ENCODE measurements at regions not wholly inside any gene's neighbourhood (a gene's known extent, or its start where the extent isn't known, plus 50 kb on each side); places are given as distances from the start of the nearest gene placed in this dataset.

DNA sequence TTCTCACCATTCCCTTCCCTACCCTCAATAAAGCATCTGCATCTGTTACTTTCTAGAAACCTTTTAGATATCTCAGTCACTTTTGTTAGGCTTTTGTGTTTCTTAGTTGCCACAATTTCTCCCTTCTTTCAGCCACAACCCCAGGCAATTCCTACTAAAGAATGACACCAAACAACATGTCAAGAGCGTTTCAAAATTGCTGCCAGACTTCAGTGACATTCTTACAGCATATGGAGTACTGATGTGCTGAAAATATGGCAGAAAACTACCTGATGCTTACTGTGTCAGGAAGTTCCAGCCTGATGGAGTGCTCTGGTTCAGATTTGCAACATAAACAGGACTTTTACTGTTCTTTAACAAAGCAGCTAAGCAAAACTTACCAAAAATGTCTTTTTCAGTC, 957.7 kb upstream of the POU3F3 start:
- DNase-seq (ENCODE audit: low spot score in 2 of 2) = no peak
- 15 to 25% methylated on average over 1 of the region's 1 CpG for WGBS, 2 donors
- intact Hi-C loops (cut with DNase I; ENCODE audit: low total_unique reads) = no loop called here
- TF ChIP-seq POLR2A (IDR thresholded peaks at IDR 0.05) = no peak
- TF ChIP-seq, protein P1, sequence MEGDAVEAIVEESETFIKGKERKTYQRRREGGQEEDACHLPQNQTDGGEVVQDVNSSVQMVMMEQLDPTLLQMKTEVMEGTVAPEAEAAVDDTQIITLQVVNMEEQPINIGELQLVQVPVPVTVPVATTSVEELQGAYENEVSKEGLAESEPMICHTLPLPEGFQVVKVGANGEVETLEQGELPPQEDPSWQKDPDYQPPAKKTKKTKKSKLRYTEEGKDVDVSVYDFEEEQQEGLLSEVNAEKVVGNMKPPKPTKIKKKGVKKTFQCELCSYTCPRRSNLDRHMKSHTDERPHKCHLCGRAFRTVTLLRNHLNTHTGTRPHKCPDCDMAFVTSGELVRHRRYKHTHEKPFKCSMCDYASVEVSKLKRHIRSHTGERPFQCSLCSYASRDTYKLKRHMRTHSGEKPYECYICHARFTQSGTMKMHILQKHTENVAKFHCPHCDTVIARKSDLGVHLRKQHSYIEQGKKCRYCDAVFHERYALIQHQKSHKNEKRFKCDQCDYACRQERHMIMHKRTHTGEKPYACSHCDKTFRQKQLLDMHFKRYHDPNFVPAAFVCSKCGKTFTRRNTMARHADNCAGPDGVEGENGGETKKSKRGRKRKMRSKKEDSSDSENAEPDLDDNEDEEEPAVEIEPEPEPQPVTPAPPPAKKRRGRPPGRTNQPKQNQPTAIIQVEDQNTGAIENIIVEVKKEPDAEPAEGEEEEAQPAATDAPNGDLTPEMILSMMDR (IDR thresholded peaks at IDR 0.05) = no peak
- no peak overlapping the region for H3K4me3 ChIP-seq (ENCODE audit: low read depth, poor library complexity, severe bottlenecking)

DNA sequence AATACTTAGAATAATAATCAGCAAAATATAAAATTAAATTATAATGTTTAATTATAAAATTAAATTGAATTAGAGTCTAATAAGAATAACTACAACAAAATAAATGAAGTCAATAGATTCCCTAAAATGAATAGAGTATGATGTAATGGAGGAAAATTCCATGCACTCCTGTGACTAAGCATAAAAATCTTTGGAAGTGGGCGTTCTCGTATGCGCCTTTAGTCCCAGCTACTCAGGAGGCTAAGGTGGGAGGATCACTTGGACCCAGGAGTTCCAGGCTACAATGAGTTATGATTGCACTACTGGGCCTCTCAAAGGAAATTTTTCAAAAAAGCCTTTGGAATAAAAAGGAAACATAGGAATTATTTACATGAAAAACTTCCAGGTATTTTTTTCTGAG, 955.4 kb upstream of the POU3F3 start:
- TF ChIP-seq, protein P1 (IDR thresholded peaks at IDR 0.05) = no peak
- TF ChIP-seq POLR2A (IDR thresholded peaks at IDR 0.05) = no peak
- intact Hi-C loops (cut with DNase I; ENCODE audit: low total_unique reads) = no loop called here
- DNase-seq (ENCODE audit: low spot score in 2 of 2) = no peak
- 77 to 82% methylated on average over 3 of the region's 3 CpGs for WGBS, 2 donors
- H3K4me3 ChIP-seq (ENCODE audit: low read depth, poor library complexity, severe bottlenecking) = no peak overlapping the region

DNA sequence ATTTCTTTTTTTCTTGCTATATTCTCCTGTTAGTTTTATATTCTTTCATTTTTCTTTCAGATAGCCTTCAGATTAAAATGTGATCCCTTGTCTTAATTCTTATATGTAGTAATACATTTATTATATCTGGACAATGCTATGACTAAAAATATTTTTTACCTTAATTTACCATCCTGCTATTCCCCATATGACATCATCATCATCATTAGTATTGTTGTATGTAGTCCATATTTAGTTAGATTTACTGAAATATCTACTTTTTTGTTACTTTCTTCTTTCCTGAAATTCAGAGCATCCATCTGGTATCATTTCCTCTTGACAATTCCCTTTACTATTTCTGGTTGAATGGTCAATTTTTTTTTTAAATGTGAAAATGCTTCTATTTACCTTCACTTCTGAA, 951.6 kb upstream of the POU3F3 start:
- intact Hi-C loops (cut with DNase I; ENCODE audit: low total_unique reads) = no loop called here
- H3K4me3 ChIP-seq (ENCODE audit: low read depth, poor library complexity, severe bottlenecking) = no peak overlapping the region
- TF ChIP-seq, protein P1 (IDR thresholded peaks at IDR 0.05) = no peak
- TF ChIP-seq POLR2A (IDR thresholded peaks at IDR 0.05) = no peak
- no peak for DNase-seq (ENCODE audit: low spot score in 2 of 2)

- DNase-seq (ENCODE audit: low spot score in 2 of 2) = no peak
- no peak overlapping the region for H3K4me3 ChIP-seq (ENCODE audit: low read depth, poor library complexity, severe bottlenecking)
- intact Hi-C loops (cut with DNase I; ENCODE audit: low total_unique reads) = no loop called here
- TF ChIP-seq, protein P1 (IDR thresholded peaks at IDR 0.05) = no peak
Observed at GRCh38 chr2:103921161-103921560, 932.8 kb upstream of the POU3F3 start.

- intact Hi-C loops (cut with DNase I; ENCODE audit: low total_unique reads) = no loop called here
- TF ChIP-seq POLR2A (IDR thresholded peaks at IDR 0.05) = no peak
- TF ChIP-seq, protein P1 (IDR thresholded peaks at IDR 0.05) = no peak
- DNase-seq (ENCODE audit: low spot score in 2 of 2) = no peak
- no peak overlapping the region for H3K4me3 ChIP-seq (ENCODE audit: low read depth, poor library complexity, severe bottlenecking)
Observed at GRCh38 chr2:103942199-103942598, 911.7 kb upstream of the POU3F3 start.

DNA sequence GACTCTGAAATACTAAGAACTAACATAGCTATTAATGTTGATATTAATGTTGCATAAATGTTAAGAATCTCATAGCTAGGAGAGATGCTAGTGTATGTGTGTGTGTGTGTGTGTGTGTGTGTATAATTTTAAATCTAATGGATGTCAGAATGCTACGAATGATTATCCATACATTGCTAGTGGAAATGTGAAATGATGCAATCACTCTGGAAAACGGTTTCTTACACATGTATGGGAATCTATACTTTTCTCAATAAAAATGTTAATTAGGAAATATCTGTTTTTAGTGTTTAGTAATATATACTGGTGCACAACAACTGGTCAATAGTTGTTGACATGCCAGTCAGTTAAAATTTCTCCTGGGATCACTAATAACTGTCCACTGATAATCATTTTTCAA, 908.8 kb upstream of the POU3F3 start:
- intact Hi-C loops (cut with DNase I; ENCODE audit: low total_unique reads) = no loop called here
- no peak for DNase-seq (ENCODE audit: low spot score in 2 of 2)
- 71 to 74% methylated on average over 2 of the region's 2 CpGs for WGBS, 2 donors
- no peak overlapping the region for H3K4me3 ChIP-seq (ENCODE audit: low read depth, poor library complexity, severe bottlenecking)
- TF ChIP-seq, protein P1 (IDR thresholded peaks at IDR 0.05) = no peak
- TF ChIP-seq POLR2A (IDR thresholded peaks at IDR 0.05) = no peak

All from lower leg skin (tissue), 4 donors.